Erythroblast (primary cell): ENCODE measurements at regions not wholly inside any gene's neighbourhood (a gene's known extent, or its start where the extent isn't known, plus 50 kb on each side); places are given as distances from the start of the nearest gene placed in this dataset.

Experiments used
- GATA1 ChIP-seq: IDR thresholded peaks from 2 replicates; pipeline ENCODE4 v1.6.1; 2011; ENCODE audit warnings: low read depth, mild to moderate bottlenecking, control low read depth, low read length, moderate library complexity
- POLR2A ChIP-seq: IDR thresholded peaks from 2 replicates; pipeline ENCODE4 v1.6.1; 2011; ENCODE audit warnings: mild to moderate bottlenecking, low read length

- TF ChIP-seq POLR2A, result no peak
- no peak for TF ChIP-seq GATA1
These were observed 113.2 kb upstream of the ALDH1A3 start for GRCh38 chr15:100766243-100767000.
